ENCODE measurements at regions not wholly inside any gene's neighbourhood (a gene's known extent, or its start where the extent isn't known, plus 50 kb on each side); places are given as distances from the start of the nearest gene placed in this dataset.

- no peak for DNase-seq
These were observed 125.0 kb downstream of the ETAA1 start for GRCh38 chr2:67522148-67522547.

GRCh38 chr2:67524213-67524612 is 127.1 kb downstream of the ETAA1 start:
- no peak for DNase-seq

- DNase-seq = no peak
These were observed 127.6 kb downstream of the ETAA1 start for GRCh38 chr2:67524777-67525176.

- no peak for DNase-seq
These were observed 129.2 kb downstream of the ETAA1 start for GRCh38 chr2:67526283-67526682.

DNA sequence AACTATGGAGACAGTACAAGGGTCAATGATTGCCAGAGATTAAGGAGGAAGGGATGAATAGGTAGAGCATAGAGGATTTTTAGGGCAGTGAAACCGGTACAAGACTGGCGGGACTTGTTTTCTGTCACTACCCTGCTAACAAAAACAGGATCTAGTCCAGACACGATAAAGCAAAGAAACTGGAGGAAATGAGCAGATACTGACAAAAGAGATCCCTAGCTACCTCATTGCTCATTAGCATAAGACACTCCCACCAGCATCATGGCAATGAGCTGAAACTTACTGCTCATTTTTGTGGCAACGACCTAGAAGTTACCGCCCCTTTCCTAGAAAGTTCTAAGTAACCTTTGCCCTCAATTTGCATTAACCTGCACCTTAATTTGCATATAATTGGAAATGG is 131.2 kb downstream of the ETAA1 start:
- no peak for DNase-seq

- no peak for DNase-seq
These were observed 135.3 kb downstream of the ETAA1 start for GRCh38 chr2:67532387-67532786.

- DNase-seq = no peak
These were observed 137.6 kb downstream of the ETAA1 start for GRCh38 chr2:67534745-67535144.

- DNase-seq = no peak
These were observed 143.8 kb downstream of the ETAA1 start for GRCh38 chr2:67540962-67541361.

GRCh38 chr2:67544286-67544685 is 147.2 kb downstream of the ETAA1 start:
- DNase-seq = no peak

DNA sequence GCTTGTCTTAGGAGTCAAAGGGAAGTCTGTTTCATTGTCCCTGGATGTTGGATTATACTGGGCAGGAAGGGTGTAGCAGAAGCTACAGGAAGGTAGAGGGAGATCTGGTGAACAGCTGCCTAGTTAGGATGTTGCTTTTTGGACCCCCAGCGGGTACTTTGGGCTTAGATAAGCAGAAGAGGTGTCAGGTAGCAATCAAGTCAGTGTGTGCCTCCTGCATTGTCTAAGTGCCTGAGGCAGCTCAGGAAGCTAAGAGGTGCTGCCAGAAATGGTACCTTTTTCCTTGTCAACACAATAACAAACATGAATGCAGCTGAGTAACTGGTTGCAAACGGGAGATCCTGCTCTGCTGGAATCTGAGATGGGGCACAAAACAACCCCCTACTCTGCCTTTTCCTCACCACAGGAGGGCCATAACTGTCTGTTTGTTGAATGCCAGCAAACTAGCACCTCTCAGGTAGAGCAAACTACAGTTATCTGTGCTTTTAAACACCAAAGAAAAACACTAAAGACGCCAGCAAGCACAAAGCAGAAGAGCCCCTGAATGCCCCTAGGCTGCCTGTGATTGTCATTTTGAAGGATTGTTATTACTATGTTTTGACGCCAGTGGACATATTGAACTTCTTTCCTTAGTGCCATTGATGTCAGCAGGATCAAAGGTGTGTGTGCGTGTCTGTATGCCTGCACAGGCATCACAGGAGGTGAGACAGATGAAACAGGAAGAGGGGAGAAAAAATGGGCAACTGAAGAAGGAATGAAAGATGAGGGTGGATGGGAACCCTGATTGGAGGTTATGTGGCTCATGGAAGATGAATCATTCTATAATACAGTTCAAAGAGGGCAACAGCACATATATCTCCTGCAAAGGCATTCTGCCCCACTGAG is 151.4 kb downstream of the ETAA1 start:
- DNase-seq = no peak

DNA sequence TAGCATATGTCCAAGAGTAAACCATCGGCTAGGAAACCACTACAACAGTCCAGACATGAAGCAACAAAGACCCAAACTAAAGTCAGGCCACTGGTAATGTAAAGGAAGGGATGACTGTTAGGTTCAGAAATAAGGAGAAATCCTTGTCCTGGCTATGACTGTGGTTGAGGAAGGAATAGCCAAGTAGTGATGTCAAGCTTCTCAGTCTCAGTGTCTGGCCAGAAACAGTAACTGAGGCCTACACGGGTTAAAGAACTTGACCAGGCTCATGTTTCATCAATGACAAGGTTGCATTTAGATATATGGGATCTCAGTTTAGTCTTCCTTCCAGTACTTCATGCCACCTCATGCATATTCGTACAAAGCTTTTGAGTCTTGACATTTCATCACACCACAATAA is 162.0 kb downstream of the ETAA1 start:
- no peak for DNase-seq

DNA sequence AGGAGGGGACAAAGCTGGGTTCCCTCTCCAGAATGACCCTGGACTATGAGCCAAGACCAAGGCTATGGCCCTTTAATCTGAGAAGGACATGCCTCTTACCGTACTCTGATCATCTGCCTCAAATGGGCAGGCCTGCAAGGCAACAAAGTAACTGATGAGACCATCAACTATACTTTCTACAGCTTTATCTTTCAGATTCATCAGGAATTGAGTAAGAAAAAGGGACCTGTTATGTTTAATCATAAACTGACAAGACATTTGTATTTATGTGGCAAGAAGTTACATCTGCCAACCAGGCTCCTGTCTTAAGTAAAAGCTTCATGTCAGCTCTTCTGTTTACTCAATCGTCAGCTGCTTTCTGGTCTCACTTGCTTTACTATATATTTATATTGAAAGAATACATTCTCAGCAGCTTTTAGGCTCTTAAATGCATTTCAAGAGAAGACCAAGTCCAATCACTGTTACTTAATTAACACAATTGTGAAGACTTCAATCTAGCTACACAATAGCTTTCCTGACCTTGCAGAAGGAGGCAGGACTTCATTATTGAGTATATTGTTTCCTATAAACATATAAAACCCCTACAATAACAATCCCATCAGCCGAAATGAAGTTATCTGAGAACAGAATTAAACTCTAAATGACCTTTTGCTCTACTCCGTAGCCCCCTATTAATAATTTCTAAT is 163.8 kb downstream of the ETAA1 start:
- DNase-seq = no peak

- DNase-seq = no peak
These were observed 164.4 kb downstream of the ETAA1 start for GRCh38 chr2:67561457-67561965.

- no peak for DNase-seq
These were observed 166.9 kb downstream of the ETAA1 start for GRCh38 chr2:67564076-67564475.

DNA sequence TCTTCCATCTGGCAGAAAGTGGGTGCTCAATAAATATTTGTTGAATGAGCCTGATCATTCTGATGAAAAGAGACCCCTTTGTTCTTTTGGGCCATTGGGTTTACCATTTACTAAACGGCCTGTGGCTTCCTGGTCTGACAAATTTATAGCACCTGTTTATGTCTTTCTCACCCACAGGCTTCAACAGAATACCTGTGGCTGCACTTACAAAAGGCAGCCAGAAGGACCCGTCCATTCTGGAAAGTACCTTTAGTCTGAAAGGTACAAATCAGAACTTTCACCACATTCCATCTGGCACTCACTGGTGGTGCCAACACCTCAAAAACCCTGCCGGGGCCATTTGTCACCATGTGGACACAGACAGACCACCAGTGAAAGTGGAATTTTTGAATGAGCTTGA is 167.5 kb downstream of the ETAA1 start:
- DNase-seq = no peak

GRCh38 chr2:67565262-67565661 is 168.1 kb downstream of the ETAA1 start:
- DNase-seq = no peak

- no peak for DNase-seq
These were observed 168.6 kb downstream of the ETAA1 start for GRCh38 chr2:67565761-67566160.

DNA sequence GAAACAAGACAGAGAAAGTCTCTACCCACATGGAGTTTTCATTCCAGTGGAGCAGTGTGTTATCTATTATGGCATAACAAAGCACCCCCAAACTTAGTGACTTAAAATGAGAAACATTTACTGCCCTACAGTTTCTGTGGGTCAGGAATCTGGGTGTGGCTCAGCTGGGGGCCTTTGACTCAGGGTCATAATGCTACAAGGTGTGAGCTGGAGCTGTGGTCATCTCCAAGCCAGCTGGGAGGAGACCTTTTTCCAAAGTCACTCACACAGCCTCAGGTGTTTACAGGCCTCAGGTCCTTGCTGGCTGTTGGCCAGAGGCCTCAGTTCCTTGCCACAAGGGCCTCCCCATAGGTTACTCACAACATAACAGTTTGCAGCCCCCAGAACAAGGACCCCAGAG is 169.2 kb downstream of the ETAA1 start:
- DNase-seq = no peak

GRCh38 chr2:67566958-67567635 is 170.0 kb downstream of the ETAA1 start:
- no peak for DNase-seq

DNA sequence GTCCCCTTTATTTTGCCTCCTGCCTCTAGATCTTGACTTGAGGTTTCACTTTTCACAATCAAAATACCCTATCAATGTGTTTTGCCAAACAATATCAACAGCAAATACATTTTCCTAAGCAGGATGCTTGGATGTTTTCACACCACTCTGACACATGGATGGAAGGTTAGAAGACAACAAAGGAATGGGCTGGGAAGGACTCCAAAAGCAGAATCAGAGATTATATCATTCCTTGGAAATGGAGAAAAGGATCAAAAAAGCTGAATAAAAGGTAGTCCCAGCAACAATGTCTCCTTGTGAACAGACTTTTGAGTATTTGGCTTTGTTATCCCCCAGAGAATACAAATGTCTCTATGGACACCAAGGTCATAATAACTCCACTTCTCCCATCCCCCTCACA is 170.8 kb downstream of the ETAA1 start:
- DNase-seq = no peak

DNA sequence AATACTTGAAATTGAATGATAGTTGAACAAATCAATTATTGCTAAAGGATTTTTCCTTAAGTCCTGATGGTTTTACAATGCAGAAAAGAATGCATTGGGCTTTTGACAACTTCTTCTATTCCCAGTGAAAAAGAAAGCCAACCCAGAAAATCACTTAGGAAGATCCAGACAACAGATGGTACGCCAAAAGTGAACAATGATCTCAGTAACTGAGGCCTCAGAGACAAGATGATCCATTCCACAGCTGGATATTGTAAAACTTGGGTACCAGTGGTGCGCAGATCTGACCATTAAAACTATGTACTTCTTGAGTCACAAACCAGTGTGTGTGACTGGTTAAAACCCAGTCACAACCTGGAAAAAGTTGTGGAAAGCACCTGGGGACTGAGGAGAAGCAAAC is 173.5 kb downstream of the ETAA1 start:
- DNase-seq = no peak

GRCh38 chr2:67571785-67572718 is 174.9 kb downstream of the ETAA1 start:
- no peak for DNase-seq
